Naive thymus-derived CD8-positive, alpha-beta T cell (primary cell): ENCODE measurements at regions not wholly inside any gene's neighbourhood (a gene's known extent, or its start where the extent isn't known, plus 50 kb on each side); places are given as distances from the start of the nearest gene placed in this dataset.
"Not testable (repeated sequence)": the region's sequence is repeated elsewhere in the genome, so short reads cannot be mapped to it uniquely, and the experiment has no call there.

Source experiments
- ATAC-seq, 2 donors: fragments of 150-1000 bp; cut with Tn5 transposase in 1 of 2; sonication (Bioruptor Pico), chemical (Tn5 transposase) in 1 of 2; 1 replicate in 1 of 2; 2 replicates in 1 of 2; pipeline ENCODE4 v1.10.0; 2021; ENCODE audit warnings: mild to moderate bottlenecking in 2 of 2, moderate library complexity in 2 of 2
- POLR2A ChIA-PET: fragments of 350-600 bp; sonication (Branson Sonifier 250); formaldehyde crosslinking; loops from one replicate; lab custom pipeline; 2021; ENCODE audit warnings: antibody characterized with exemption; lab: Charles Lee
- DNase-seq, 10 donors: peaks; one replicate each; pipeline versions ENCODE4 v3.0.0 to v3.0.0-alpha.2; 2020 to 2022
- H3K27ac Mint-ChIP-seq, 10 donors: one replicate each; pipeline ENCODE4 v1.8.0; 2020 to 2022; ENCODE audit warnings: mild to moderate bottlenecking in 10 of 10, mixed read lengths in 10 of 10, moderate library complexity in 4 of 10, inconsistent platforms in 1 of 10
- H3K27me3 Mint-ChIP-seq, 5 donors: one replicate each; pipeline ENCODE4 v1.8.0; 2021 to 2022; ENCODE audit warnings: mixed read lengths in 5 of 5
- H3K36me3 Mint-ChIP-seq, 3 donors: one replicate each; pipeline ENCODE4 v1.8.0; 2020 to 2022; ENCODE audit warnings: mixed read lengths in 3 of 3, mild to moderate bottlenecking in 2 of 3, inconsistent platforms in 1 of 3
- H3K4me1 Mint-ChIP-seq, 4 donors: one replicate each; pipeline ENCODE4 v1.8.0; 2021 to 2022; ENCODE audit warnings: mixed read lengths in 4 of 4
- H3K4me3 Mint-ChIP-seq, 10 donors: one replicate each; pipeline ENCODE4 v1.8.0; 2020 to 2022; ENCODE audit warnings: mild to moderate bottlenecking in 10 of 10, mixed read lengths in 10 of 10, moderate library complexity in 6 of 10, inconsistent platforms in 1 of 10
- H3K9me3 Mint-ChIP-seq, 9 donors: one replicate each; pipeline ENCODE4 v1.8.0; 2020 to 2022; ENCODE audit warnings: mixed read lengths in 9 of 9, mild to moderate bottlenecking in 3 of 9, inconsistent platforms in 1 of 9, moderate library complexity in 1 of 9

- POLR2A ChIA-PET, result no interaction called here
- Mint-ChIP-seq H3K27ac (no peak overlapping the region), H3K4me1 (no peaks in the 10 kb centered on the region), H3K36me3 (peaks cover 0 to 26% (median 2%) of the 10 kb centered on the region in 3 donors), H3K27me3 (no peaks in the 10 kb centered on the region), H3K4me3 (no peak overlapping the region), H3K9me3 (peaks cover 10 to 57% (median 34%) of the 10 kb centered on the region in 9 donors)
- ATAC-seq (no peak), DNase-seq (no peak)
Measured at GRCh38 chr3:20588781-20589180, 402.8 kb upstream of the SGO1 start.

GRCh38 chr3:20583648-20584047, 397.6 kb upstream of the SGO1 start:
- ATAC-seq, result no peak
- H3K4me3 Mint-ChIP-seq, result no peak overlapping the region
- H3K27ac Mint-ChIP-seq, result no peak overlapping the region
- peaks cover 3 to 23% (median 9%) of the 10 kb centered on the region in 9 donors for H3K9me3 Mint-ChIP-seq
- POLR2A ChIA-PET, result no interaction called here
- DNase-seq, result no peak
- no peaks in the 10 kb centered on the region for H3K4me1 Mint-ChIP-seq
- no peaks in the 10 kb centered on the region for H3K27me3 Mint-ChIP-seq
- H3K36me3 Mint-ChIP-seq, result no peaks in the 10 kb centered on the region

GRCh38 chr3:20576228-20576627, 390.2 kb upstream of the SGO1 start:
- no peak for DNase-seq
- POLR2A ChIA-PET, result no interaction called here
- H3K4me3 Mint-ChIP-seq, result no peak overlapping the region
- H3K27ac Mint-ChIP-seq, result no peak overlapping the region
- no peaks in the 10 kb centered on the region for H3K4me1 Mint-ChIP-seq
- no peaks in the 10 kb centered on the region for H3K36me3 Mint-ChIP-seq
- peaks cover 0 to 14% (median 6%) of the 10 kb centered on the region in 9 donors for H3K9me3 Mint-ChIP-seq
- H3K27me3 Mint-ChIP-seq, result no peaks in the 10 kb centered on the region
- ATAC-seq, result no peak

GRCh38 chr3:20575146-20575545, 389.1 kb upstream of the SGO1 start:
- peaks cover 0 to 5% (median 0%) of the 10 kb centered on the region in 3 donors for H3K36me3 Mint-ChIP-seq
- DNase-seq (no peak), ATAC-seq (no peak)
- no peak overlapping the region for H3K27ac Mint-ChIP-seq
- peaks cover 0 to 14% (median 6%) of the 10 kb centered on the region in 9 donors for H3K9me3 Mint-ChIP-seq
- no peak overlapping the region for H3K4me3 Mint-ChIP-seq
- peaks cover 0 to 1% (median 0%) of the 10 kb centered on the region in 4 donors for H3K4me1 Mint-ChIP-seq
- POLR2A ChIA-PET, result no interaction called here
- H3K27me3 Mint-ChIP-seq, result no peaks in the 10 kb centered on the region

GRCh38 chr3:20574746-20575145, 388.7 kb upstream of the SGO1 start:
- H3K4me3 Mint-ChIP-seq, result no peak overlapping the region
- H3K4me1 Mint-ChIP-seq, result peaks cover 0 to 1% (median 0%) of the 10 kb centered on the region in 4 donors
- no peak overlapping the region for H3K27ac Mint-ChIP-seq
- no peaks in the 10 kb centered on the region for H3K27me3 Mint-ChIP-seq
- ATAC-seq (no peak), DNase-seq (no peak)
- peaks cover 0 to 5% (median 0%) of the 10 kb centered on the region in 3 donors for H3K36me3 Mint-ChIP-seq
- POLR2A ChIA-PET, result no interaction called here
- H3K9me3 Mint-ChIP-seq, result peaks cover 0 to 18% (median 2%) of the 10 kb centered on the region in 9 donors

- ATAC-seq (no peak), DNase-seq (no peak)
- Mint-ChIP-seq H3K4me3 (no peak overlapping the region), H3K4me1 (peaks cover 0 to 1% (median 0%) of the 10 kb centered on the region in 4 donors), H3K9me3 (peaks cover 0 to 22% (median 3%) of the 10 kb centered on the region in 9 donors), H3K36me3 (peaks cover 0 to 5% (median 0%) of the 10 kb centered on the region in 3 donors), H3K27ac (no peak overlapping the region), H3K27me3 (no peaks in the 10 kb centered on the region)
- POLR2A ChIA-PET, result no interaction called here
Measured at GRCh38 chr3:20573175-20573574, 387.2 kb upstream of the SGO1 start.

GRCh38 chr3:20572473-20572872, 386.5 kb upstream of the SGO1 start:
- peaks cover 0 to 24% (median 4%) of the 10 kb centered on the region in 9 donors for H3K9me3 Mint-ChIP-seq
- ATAC-seq, result no peak
- DNase-seq, result no peak
- H3K27ac Mint-ChIP-seq, result no peak overlapping the region
- peaks cover 0 to 5% (median 0%) of the 10 kb centered on the region in 3 donors for H3K36me3 Mint-ChIP-seq
- peaks cover 0 to 1% (median 0%) of the 10 kb centered on the region in 4 donors for H3K4me1 Mint-ChIP-seq
- no peak overlapping the region for H3K4me3 Mint-ChIP-seq
- no peaks in the 10 kb centered on the region for H3K27me3 Mint-ChIP-seq
- POLR2A ChIA-PET, result no interaction called here

- Mint-ChIP-seq H3K4me3 (no peak overlapping the region), H3K4me1 (peaks cover 0 to 1% (median 0%) of the 10 kb centered on the region in 4 donors), H3K27ac (no peak overlapping the region), H3K36me3 (peaks cover 0 to 5% (median 0%) of the 10 kb centered on the region in 3 donors), H3K27me3 (no peaks in the 10 kb centered on the region), H3K9me3 (peaks cover 0 to 28% (median 12%) of the 10 kb centered on the region in 9 donors)
- POLR2A ChIA-PET, result no interaction called here
- DNase-seq, result no peak
- no peak for ATAC-seq
Measured at GRCh38 chr3:20569310-20569709, 383.3 kb upstream of the SGO1 start.

- H3K9me3 Mint-ChIP-seq, result peaks cover 0 to 55% (median 16%) of the 10 kb centered on the region in 9 donors
- peaks cover 0 to 14% (median 0%) of the 10 kb centered on the region in 3 donors for H3K36me3 Mint-ChIP-seq
- no peak overlapping the region for H3K27ac Mint-ChIP-seq
- no peaks in the 10 kb centered on the region for H3K4me1 Mint-ChIP-seq
- POLR2A ChIA-PET, result no interaction called here
- no peak for DNase-seq
- H3K27me3 Mint-ChIP-seq, result no peaks in the 10 kb centered on the region
- no peak overlapping the region for H3K4me3 Mint-ChIP-seq
- ATAC-seq, result no peak
Measured at GRCh38 chr3:20564966-20565365, 379.0 kb upstream of the SGO1 start.

- Mint-ChIP-seq H3K27me3 (no peaks in the 10 kb centered on the region), H3K9me3 (peaks cover 0 to 55% (median 14%) of the 10 kb centered on the region in 9 donors), H3K27ac (no peak overlapping the region), H3K36me3 (peaks cover 0 to 19% (median 0%) of the 10 kb centered on the region in 3 donors), H3K4me3 (no peak overlapping the region), H3K4me1 (no peaks in the 10 kb centered on the region)
- DNase-seq (no peak), ATAC-seq (no peak)
- POLR2A ChIA-PET, result no interaction called here
Measured at GRCh38 chr3:20563985-20564384, 378.0 kb upstream of the SGO1 start.

GRCh38 chr3:20563251-20563650, 377.2 kb upstream of the SGO1 start:
- POLR2A ChIA-PET, result no interaction called here
- no peak overlapping the region for H3K27ac Mint-ChIP-seq
- H3K4me1 Mint-ChIP-seq, result no peaks in the 10 kb centered on the region
- no peak overlapping the region for H3K4me3 Mint-ChIP-seq
- H3K27me3 Mint-ChIP-seq, result no peaks in the 10 kb centered on the region
- DNase-seq, result no peak
- peaks cover 0 to 55% (median 14%) of the 10 kb centered on the region in 9 donors for H3K9me3 Mint-ChIP-seq
- H3K36me3 Mint-ChIP-seq, result peaks cover 0 to 19% (median 0%) of the 10 kb centered on the region in 3 donors
- ATAC-seq, result no peak

GRCh38 chr3:20561166-20561565, 375.2 kb upstream of the SGO1 start:
- Mint-ChIP-seq H3K27me3 (no peaks in the 10 kb centered on the region), H3K4me3 (no peak overlapping the region), H3K27ac (no peak overlapping the region), H3K4me1 (no peaks in the 10 kb centered on the region), H3K9me3 (peaks cover 0 to 53% (median 11%) of the 10 kb centered on the region in 9 donors), H3K36me3 (peaks cover 0 to 19% (median 0%) of the 10 kb centered on the region in 3 donors)
- ATAC-seq (no peak), DNase-seq (no peak)
- POLR2A ChIA-PET, result no interaction called here

- Mint-ChIP-seq H3K9me3 (peaks cover 0 to 56% (median 10%) of the 10 kb centered on the region in 9 donors), H3K36me3 (peaks cover 0 to 19% (median 0%) of the 10 kb centered on the region in 3 donors)
- H3K4me1 Mint-ChIP-seq, H3K27ac Mint-ChIP-seq, POLR2A ChIA-PET, ATAC-seq, H3K4me3 Mint-ChIP-seq, H3K27me3 Mint-ChIP-seq, DNase-seq: not testable (repeated sequence)
Measured at GRCh38 chr3:20560446-20560845, 374.4 kb upstream of the SGO1 start.

GRCh38 chr3:20558161-20558560, 372.2 kb upstream of the SGO1 start:
- H3K4me1 Mint-ChIP-seq, result no peaks in the 10 kb centered on the region
- H3K9me3 Mint-ChIP-seq, result peaks cover 0 to 50% (median 8%) of the 10 kb centered on the region in 9 donors
- ATAC-seq, result no peak
- H3K36me3 Mint-ChIP-seq, result peaks cover 0 to 13% (median 0%) of the 10 kb centered on the region in 3 donors
- no peaks in the 10 kb centered on the region for H3K27me3 Mint-ChIP-seq
- H3K4me3 Mint-ChIP-seq, result no peak overlapping the region
- no peak overlapping the region for H3K27ac Mint-ChIP-seq
- POLR2A ChIA-PET, result no interaction called here
- DNase-seq, result no peak
